ENCODE measurements at regions not wholly inside any gene's neighbourhood (a gene's known extent, or its start where the extent isn't known, plus 50 kb on each side); places are given as distances from the start of the nearest gene placed in this dataset.
A peak's percentile ranks its signal among the peaks of the same experiment; 100 is the strongest.

- no peak for DNase-seq
Observed at GRCh38 chr13:76795701-76796695, 90.2 kb downstream of the KCTD12 start.

- no peak for DNase-seq
Observed at GRCh38 chr13:76792731-76793347, 93.4 kb downstream of the KCTD12 start.

GRCh38 chr13:76790980-76791819, 95.0 kb downstream of the KCTD12 start:
- no peak for DNase-seq

DNA sequence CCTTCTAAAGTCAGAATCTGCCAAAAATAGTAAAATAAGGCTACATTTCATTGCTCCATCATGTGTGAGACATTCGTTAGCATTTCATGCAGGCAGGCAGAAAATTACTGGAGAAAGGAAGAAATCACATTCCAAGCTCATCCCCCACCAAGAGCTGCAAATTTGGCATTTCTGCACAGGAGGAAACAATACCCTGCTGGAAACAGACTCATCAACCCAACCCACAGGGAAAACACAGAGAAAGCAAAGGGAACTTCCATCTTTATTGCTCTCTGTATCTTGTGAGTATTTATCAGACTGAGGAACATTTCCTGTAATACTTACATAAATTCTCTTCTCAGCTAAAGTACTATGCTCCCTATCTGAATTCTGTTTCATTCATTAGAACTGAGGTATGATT, 95.7 kb downstream of the KCTD12 start:
- DNase-seq = no peak

DNA sequence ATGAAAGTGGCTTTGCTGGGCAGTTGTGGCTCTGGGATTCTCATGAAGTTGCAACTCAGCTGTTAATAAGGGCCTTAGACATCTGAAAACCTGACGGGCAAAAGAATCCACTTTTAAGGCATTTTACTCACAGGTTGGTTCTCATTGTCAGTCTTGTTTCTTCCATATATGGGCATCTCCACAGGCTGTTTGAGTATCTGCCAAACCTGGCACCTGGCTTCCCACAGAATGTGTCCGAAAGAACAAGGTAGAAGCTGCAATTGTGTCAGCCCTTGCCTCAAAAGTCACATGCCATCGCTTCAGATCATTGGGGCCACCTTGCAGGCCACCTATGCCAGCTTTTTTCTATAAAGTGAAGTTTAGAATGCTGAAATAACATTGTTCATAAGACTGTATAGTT, 102.4 kb downstream of the KCTD12 start:
- DNase-seq = no peak

DNA sequence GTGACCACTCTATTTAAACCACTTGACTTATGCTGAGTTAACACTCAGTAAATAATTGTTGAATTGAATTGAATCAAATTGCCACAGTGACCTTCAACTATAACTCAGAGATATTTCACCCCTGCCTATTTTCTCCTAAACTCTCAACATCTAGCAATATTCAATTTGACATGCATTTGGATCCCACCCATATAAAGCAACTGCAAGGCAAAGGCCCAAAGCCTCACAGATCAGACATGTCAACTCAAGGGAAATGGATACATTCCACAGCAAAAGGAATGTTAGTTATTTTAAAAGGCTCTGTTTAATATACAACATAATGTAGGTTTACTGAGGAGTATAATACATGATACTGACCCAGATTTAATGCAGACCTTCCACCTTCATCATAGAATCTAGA, 107.4 kb downstream of the KCTD12 start:
- DNase-seq = no peak

DNA sequence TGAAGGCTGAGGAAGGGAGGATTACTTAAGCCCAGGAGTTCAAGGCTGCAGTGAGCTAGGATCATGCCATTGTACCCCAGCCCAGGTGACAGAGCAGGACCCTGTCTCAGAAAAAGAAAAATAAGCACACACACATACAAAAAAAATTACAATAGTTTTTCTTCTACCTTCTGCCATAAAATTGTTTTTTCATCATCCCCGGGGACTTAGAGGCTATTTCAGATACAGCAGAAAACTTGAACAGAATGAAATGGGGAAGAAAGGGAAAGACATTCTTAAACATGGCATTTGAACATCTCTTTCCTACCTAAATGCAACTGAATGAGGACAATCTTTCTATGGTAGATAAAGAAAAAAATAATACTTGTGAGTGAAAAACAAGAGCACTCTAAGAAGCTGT, 109.1 kb downstream of the KCTD12 start:
- DNase-seq = no peak

DNA sequence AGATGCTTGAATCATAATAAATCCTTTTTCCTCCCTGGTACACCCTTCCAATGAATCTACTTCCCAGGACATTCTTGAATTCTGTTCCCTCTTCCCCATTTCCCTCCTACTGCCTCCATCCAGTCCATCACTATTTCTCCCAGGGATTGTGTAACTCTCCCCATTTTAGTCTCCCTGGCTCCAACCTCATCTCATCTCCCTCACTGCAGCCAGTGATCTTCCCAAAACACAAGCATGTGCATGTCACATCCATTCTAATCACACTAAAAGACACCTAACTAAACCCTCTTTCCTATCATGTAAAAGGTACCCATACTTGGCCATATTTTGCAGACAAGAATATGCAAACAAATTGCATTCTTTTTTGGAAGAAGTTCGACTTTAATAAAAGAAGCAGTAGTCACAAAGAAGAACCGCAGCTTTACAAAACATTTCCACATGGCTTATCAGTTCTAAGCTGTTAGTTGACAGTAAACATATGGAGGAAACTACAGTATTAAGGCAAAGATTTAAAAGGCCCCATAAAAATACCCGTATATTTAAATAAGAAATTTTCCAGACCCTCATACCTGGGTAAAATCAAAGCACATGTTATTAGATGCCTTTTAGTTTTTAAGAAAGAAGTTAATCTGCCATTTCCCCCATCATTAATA, 111.0 kb downstream of the KCTD12 start:
- DNase-seq = no peak

GRCh38 chr13:76773448-76774094, 112.6 kb downstream of the KCTD12 start:
- DNase-seq = no peak

DNA sequence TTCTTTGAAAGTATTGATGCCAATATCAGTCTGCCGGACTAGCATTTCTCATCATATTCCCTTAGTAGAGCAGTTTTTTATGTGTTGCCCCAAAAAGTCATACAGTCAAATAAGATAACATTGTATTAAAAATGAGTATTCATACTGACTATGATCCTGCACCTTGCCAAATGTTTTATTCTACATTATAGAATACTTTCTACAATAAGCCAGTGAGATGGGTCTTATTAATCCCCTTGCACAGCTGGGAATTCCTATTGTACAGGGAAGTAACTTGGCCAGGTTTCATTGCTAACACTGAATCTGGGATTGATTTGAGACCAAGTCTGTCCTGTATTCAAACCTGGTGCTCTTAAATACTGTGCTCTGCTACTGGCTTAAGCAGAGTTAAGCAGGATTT, 114.0 kb downstream of the KCTD12 start:
- DNase-seq = no peak

- no peak for DNase-seq
Observed at GRCh38 chr13:76769271-76769791, 116.9 kb downstream of the KCTD12 start.

DNA sequence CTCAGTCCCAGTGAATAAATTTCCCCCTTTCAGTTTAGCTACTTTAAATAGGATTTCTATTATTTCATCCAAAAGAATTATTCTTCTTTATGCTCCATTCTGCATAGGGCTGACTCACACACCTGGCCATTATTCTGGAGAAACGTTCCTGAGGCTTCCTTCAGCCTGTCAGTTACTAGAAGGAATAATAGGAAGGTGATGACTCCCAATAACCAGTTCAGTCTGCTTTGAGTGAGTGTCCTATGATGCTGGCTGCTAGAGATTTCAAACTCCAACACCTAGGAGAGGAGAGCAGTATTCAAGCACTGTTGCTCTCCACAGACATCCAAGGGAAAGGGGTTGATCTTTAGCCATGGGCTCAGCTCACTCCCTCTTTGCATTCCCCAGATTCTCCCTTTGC, 117.8 kb downstream of the KCTD12 start:
- DNase-seq = no peak

GRCh38 chr13:76764916-76765315, 121.3 kb downstream of the KCTD12 start:
- DNase-seq = no peak

DNA sequence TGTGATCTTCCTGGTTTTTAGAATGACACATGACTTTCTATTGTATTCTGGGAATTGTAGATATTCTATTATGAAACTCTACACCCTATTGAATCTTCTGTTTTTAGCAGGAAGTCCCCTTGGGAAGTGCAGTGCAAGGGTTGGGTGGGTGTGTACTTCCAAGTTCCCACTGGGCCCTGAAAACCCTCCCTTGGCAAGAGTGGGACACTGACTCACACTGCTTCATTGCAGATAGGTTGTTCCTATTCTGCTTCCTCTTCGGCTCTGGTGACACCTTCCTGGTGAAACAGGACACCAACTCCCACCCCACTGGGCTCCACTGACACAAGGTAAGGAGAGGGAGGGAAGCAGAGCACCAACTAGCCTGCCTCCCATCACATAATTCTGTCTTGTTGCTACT, 121.8 kb downstream of the KCTD12 start:
- DNase-seq = peak in 1 of 2 donors; percentile 39

GRCh38 chr13:76762721-76763120, 123.5 kb downstream of the KCTD12 start:
- DNase-seq = no peak

DNA sequence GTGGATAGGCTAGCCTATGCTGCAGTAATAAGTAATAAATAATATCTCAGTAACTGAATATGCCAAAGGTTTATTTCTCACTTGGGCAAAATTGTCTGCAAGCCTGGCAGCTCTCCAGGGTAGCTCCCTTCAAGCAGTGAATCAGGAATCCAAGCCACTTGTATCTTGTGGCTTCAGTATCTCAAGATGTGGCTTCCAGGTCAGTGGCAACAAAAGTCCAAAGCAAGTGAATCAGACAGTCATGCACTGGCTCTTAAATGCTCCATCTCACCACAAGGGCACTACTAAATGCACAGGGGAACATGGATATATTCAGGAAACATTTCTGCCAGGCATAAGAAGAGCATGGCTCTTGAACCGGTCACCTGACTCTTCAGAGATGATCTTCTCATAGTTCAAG, 126.3 kb downstream of the KCTD12 start:
- DNase-seq = no peak

DNA sequence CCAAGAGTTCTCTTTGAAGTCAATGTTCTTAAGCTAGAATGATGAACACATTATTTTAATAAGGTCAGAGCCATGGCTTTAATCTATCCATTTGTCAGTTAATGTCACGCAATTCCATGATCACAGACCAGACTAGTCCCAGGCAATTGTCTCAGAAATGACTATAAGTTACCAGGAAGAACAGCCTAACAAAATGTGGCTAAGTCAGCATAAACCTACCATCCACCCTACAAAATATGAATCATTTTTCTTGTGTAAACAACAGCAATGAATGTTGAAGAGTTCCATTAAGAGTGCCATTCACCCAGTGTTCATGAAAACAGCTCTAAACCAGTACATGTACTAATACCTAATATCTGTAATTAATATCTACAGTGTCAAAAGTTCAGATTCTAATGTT, 127.5 kb downstream of the KCTD12 start:
- DNase-seq = no peak

DNA sequence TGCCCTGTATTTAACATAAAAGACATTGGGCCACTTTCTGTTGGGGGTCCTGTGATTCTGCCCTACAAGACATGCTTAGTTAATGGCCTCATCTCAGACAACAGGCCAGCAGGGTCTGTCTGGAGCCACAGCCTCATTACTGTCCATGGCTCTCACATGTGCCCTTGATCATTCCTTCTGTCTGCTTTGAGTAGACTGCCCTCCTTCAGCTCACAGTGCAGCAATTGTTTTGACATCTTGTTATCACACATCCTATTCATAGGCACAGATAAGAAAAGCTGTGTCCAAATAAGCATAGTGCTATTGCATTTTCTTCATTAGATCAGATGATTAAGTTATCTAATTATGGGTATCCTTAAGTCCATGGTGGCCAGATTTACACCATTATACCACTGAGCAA, 127.9 kb downstream of the KCTD12 start:
- DNase-seq = no peak

GRCh38 chr13:76756451-76756850, 129.8 kb downstream of the KCTD12 start:
- no peak for DNase-seq

DNA sequence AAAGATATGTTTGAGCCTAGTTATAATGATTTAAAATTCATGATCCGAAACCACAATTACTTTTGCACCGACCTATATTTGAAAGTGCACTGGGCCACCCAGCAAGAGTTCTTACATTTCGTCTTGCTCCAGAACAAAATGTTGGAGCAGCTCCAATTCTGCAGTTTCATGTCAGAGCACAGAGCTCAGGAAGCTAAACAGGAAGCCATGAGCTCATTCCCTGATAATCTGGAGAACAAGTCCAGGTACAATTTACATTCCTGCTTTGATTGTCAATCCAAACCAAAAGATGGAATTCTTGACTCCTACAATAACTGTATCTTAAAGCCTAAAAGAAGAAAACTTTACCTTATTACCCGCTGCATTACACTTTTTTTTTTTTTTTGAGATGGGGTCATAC, 131.8 kb downstream of the KCTD12 start:
- DNase-seq = no peak

DNA sequence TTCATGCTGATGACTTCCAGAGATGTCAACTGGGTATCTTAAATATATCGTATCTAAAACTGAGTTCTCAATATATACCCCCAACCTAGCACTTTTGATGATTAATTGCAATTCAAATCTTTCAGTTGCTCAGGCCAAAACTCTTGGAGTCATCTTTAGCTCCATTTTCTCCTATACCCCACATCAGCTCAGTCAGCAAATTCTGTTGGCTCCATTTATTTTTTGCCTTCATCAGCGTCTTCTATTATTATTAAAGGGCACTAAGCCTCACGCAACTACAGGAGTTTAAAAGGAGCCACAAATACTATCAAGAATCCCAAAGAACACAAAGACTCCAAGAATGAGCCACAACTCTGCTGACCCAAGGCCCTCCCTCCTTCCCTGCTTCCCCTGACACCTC, 134.9 kb downstream of the KCTD12 start:
- no peak for DNase-seq

GRCh38 chr13:76750126-76750525, 136.1 kb downstream of the KCTD12 start:
- DNase-seq = no peak

Data from CD4-positive, alpha-beta T cell treated with Interleukin-1 beta for 1 hour (primary cell).